ENCODE measurements at regions not wholly inside any gene's neighbourhood (a gene's known extent, or its start where the extent isn't known, plus 50 kb on each side); places are given as distances from the start of the nearest gene placed in this dataset.

GRCh38 chr7:145065473-145065872, 229.6 kb upstream of the TPK1 start:
- in situ Hi-C loops (cut with MboI; ENCODE audit: low sequenced_read_pairs in 4 of 4), result no loop called here
- no peaks in the 10 kb centered on the region for H3K9me3 ChIP-seq
- no peak overlapping the region for H3K27ac ChIP-seq
- no peak for TF ChIP-seq CTCF (IDR thresholded peaks at IDR 0.05 in 4 of 5, conservative IDR thresholded peaks at IDR 0.05 in 1 of 5)
- TF ChIP-seq POLR2A (IDR thresholded peaks at IDR 0.05), result no peak
- no peak overlapping the region for H3K4me3 ChIP-seq
- H3K27me3 ChIP-seq, result no peaks in the 10 kb centered on the region
- intact Hi-C loops (cut with DNase I; ENCODE audit: low total_unique reads), result no loop called here
- ATAC-seq (no peak), DNase-seq (no peak)
- H3K36me3 ChIP-seq, result no peaks in the 10 kb centered on the region
- no peaks in the 10 kb centered on the region for H3K4me1 ChIP-seq

- no peaks in the 10 kb centered on the region for H3K9me3 ChIP-seq
- no peaks in the 10 kb centered on the region for H3K27me3 ChIP-seq
- in situ Hi-C loops (cut with MboI; ENCODE audit: low sequenced_read_pairs in 4 of 4) (no loop called here), intact Hi-C loops (cut with DNase I; ENCODE audit: low total_unique reads) (no loop called here)
- ATAC-seq (no peak), DNase-seq (no peak)
- no peak overlapping the region for H3K27ac ChIP-seq
- H3K36me3 ChIP-seq, result no peaks in the 10 kb centered on the region
- no peak for TF ChIP-seq POLR2A (IDR thresholded peaks at IDR 0.05)
- TF ChIP-seq CTCF (IDR thresholded peaks at IDR 0.05 in 4 of 5, conservative IDR thresholded peaks at IDR 0.05 in 1 of 5), result no peak
- H3K4me1 ChIP-seq, result no peaks in the 10 kb centered on the region
- H3K4me3 ChIP-seq, result no peak overlapping the region
Measured at GRCh38 chr7:145064114-145064513, 228.3 kb upstream of the TPK1 start.

- intact Hi-C loops (cut with DNase I; ENCODE audit: low total_unique reads), result no loop called here
- in situ Hi-C loops (cut with MboI; ENCODE audit: low sequenced_read_pairs in 4 of 4), result no loop called here
Measured at GRCh38 chr7:145053781-145054180, 217.9 kb upstream of the TPK1 start.

GRCh38 chr7:145050415-145050814, 214.6 kb upstream of the TPK1 start:
- H3K4me3 ChIP-seq, result no peak overlapping the region
- H3K27ac ChIP-seq, result no peak overlapping the region
- DNase-seq, result no peak
- intact Hi-C loops (cut with DNase I; ENCODE audit: low total_unique reads) (no loop called here), in situ Hi-C loops (cut with MboI; ENCODE audit: low sequenced_read_pairs in 4 of 4) (no loop called here)
- TF ChIP-seq CTCF (IDR thresholded peaks at IDR 0.05 in 4 of 5, conservative IDR thresholded peaks at IDR 0.05 in 1 of 5) (no peak), POLR2A (IDR thresholded peaks at IDR 0.05) (no peak)
- no peaks in the 10 kb centered on the region for H3K36me3 ChIP-seq
- H3K27me3 ChIP-seq, result no peaks in the 10 kb centered on the region
- no peaks in the 10 kb centered on the region for H3K4me1 ChIP-seq
- H3K9me3 ChIP-seq, result no peaks in the 10 kb centered on the region
- ATAC-seq, result no peak

More at GRCh38 chr7:145053781-145054180, 217.9 kb upstream of the TPK1 start:
- ATAC-seq (no peak), DNase-seq (no peak)
- TF ChIP-seq POLR2A (IDR thresholded peaks at IDR 0.05) (no peak), CTCF (IDR thresholded peaks at IDR 0.05 in 4 of 5, conservative IDR thresholded peaks at IDR 0.05 in 1 of 5) (no peak)
- Histone ChIP-seq H3K4me1 (no peaks in the 10 kb centered on the region), H3K27ac (no peak overlapping the region), H3K36me3 (no peaks in the 10 kb centered on the region), H3K4me3 (no peak overlapping the region), H3K27me3 (no peaks in the 10 kb centered on the region), H3K9me3 (no peaks in the 10 kb centered on the region)
